HEK293 (cell line): ENCODE measurements at regions not wholly inside any gene's neighbourhood (a gene's known extent, or its start where the extent isn't known, plus 50 kb on each side); places are given as distances from the start of the nearest gene placed in this dataset.

ENCODE experiments used
- CTCF ChIA-PET: fragments of 350-600 bp; formaldehyde crosslinking; extraction: SDS; loops from one replicate; lab custom pipeline; 2021; ENCODE audit warnings: antibody characterized with exemption; lab: Yijun Ruan, JAX
- POLR2A ChIA-PET: fragments of 300-600 bp; formaldehyde crosslinking; extraction: SDS; loops from one replicate; lab custom pipeline; 2020; ENCODE audit warnings: antibody characterized with exemption, inconsistent platforms; lab: Yijun Ruan, JAX
- H3K27ac ChIP-seq: fragments of 200-500 bp; sonication (Bioruptor generic); 2 replicates; pipeline ENCODE4 v1.5.1; 2014; ENCODE audit warnings: low read depth, low read length, control low read depth, inconsistent platforms; ENCODE audit errors: extremely low read depth
- H3K36me3 ChIP-seq, 2 experiments: fragments of 200-500 bp in 1 of 2; sonication (Bioruptor generic) in 1 of 2; 1 replicate in 1 of 2; 2 replicates in 1 of 2; pipeline ENCODE4 v1.5.1; 2014 to 2017; ENCODE audit warnings: inconsistent platforms in 2 of 2, low read length in 2 of 2; ENCODE audit not compliant: control insufficient read depth in 2 of 2, insufficient read depth in 1 of 2
- H3K4me1 ChIP-seq: fragments of 200-500 bp; sonication (Bioruptor generic); 2 replicates; pipeline ENCODE4 v1.5.1; 2014; ENCODE audit warnings: mild to moderate bottlenecking, low read length, inconsistent platforms; ENCODE audit not compliant: control insufficient read depth, insufficient read depth
- H3K4me3 ChIP-seq: 2 replicates; pipeline ENCODE4 v1.5.1; 2011; ENCODE audit warnings: low read depth, mild to moderate bottlenecking, control low read depth, low read length, moderate library complexity
- H3K9me3 ChIP-seq: fragments of 200-500 bp; sonication (Bioruptor generic); 2 replicates; pipeline ENCODE4 v1.5.1; 2014; ENCODE audit warnings: low read depth, low read length, inconsistent platforms; ENCODE audit not compliant: control insufficient read depth, insufficient read depth
- HOXA7 ChIP-seq: sonication (generic); formaldehyde crosslinking; IDR thresholded peaks from 2 replicates; pipeline ENCODE4 v1.8.1; 2022; ENCODE audit warnings: missing genetic modification reagents, borderline replicate concordance
- HOXD13 ChIP-seq: sonication (generic); formaldehyde crosslinking; IDR thresholded peaks from 2 replicates; pipeline ENCODE4 v1.8.0; 2022; ENCODE audit warnings: missing genetic modification reagents, borderline replicate concordance
- MEIS1 ChIP-seq: sonication (generic); formaldehyde crosslinking; IDR thresholded peaks from 2 replicates; pipeline ENCODE4 v1.8.1; 2022; ENCODE audit warnings: missing genetic modification reagents, mild to moderate bottlenecking, borderline replicate concordance
- MYNN ChIP-seq: fragments of 450-650 bp; formaldehyde crosslinking; IDR thresholded peaks from 2 replicates; pipeline ENCODE4 v1.5.1; 2016; ENCODE audit warnings: missing biosample characterization, missing genetic modification characterization, borderline replicate concordance
- MZF1 ChIP-seq: fragments of 450-650 bp; formaldehyde crosslinking; IDR thresholded peaks from 2 replicates; pipeline ENCODE4 v1.5.1; 2017; ENCODE audit warnings: missing biosample characterization, missing genetic modification characterization, borderline replicate concordance
- PATZ1 ChIP-seq: fragments of 450-650 bp; formaldehyde crosslinking; IDR thresholded peaks from 2 replicates; pipeline ENCODE4 v1.5.1; 2016; ENCODE audit warnings: missing biosample characterization, missing genetic modification characterization
- SETDB1 ChIP-seq: IDR thresholded peaks from one replicate; pipeline ENCODE4 v1.6.1; 2017; ENCODE audit warnings: mild to moderate bottlenecking, low read length, moderate library complexity, mixed read lengths; ENCODE audit not compliant: insufficient read length
- ZBTB17 ChIP-seq: fragments of 450-650 bp; formaldehyde crosslinking; IDR thresholded peaks from 2 replicates; pipeline ENCODE4 v1.5.1; 2016; ENCODE audit warnings: missing biosample characterization, missing genetic modification characterization
- ZNF157 ChIP-seq: fragments of 450-650 bp; formaldehyde crosslinking; IDR thresholded peaks from 2 replicates; pipeline ENCODE4 v1.5.1; 2016; ENCODE audit warnings: missing biosample characterization, missing genetic modification characterization
- ZNF169 ChIP-seq: fragments of 450-650 bp; formaldehyde crosslinking; IDR thresholded peaks from 2 replicates; pipeline ENCODE4 v1.5.1; 2016; ENCODE audit warnings: missing biosample characterization, missing genetic modification characterization
- ZNF280D ChIP-seq: fragments of 450-650 bp; formaldehyde crosslinking; IDR thresholded peaks from 2 replicates; pipeline ENCODE4 v1.5.1; 2016; ENCODE audit warnings: missing biosample characterization, missing genetic modification characterization
- ZNF354C ChIP-seq: fragments of 450-650 bp; formaldehyde crosslinking; IDR thresholded peaks from 2 replicates; pipeline ENCODE4 v1.5.1; 2016; ENCODE audit warnings: missing biosample characterization, missing genetic modification characterization, low read depth, borderline replicate concordance
- ZNF362 ChIP-seq: fragments of 450-650 bp; formaldehyde crosslinking; IDR thresholded peaks from 2 replicates; pipeline ENCODE4 v1.5.1; 2016; ENCODE audit warnings: missing biosample characterization, missing genetic modification characterization
- ZNF433 ChIP-seq: fragments of 450-650 bp; formaldehyde crosslinking; IDR thresholded peaks from 2 replicates; pipeline ENCODE4 v1.5.1; 2016; ENCODE audit warnings: missing biosample characterization, missing genetic modification characterization, low read depth
- ZNF514 ChIP-seq: fragments of 450-650 bp; formaldehyde crosslinking; IDR thresholded peaks from 2 replicates; pipeline ENCODE4 v1.5.1; 2016; ENCODE audit warnings: missing biosample characterization, missing genetic modification characterization
- ZNF521 ChIP-seq: fragments of 450-650 bp; formaldehyde crosslinking; IDR thresholded peaks from 2 replicates; pipeline ENCODE4 v1.5.1; 2017; ENCODE audit warnings: missing biosample characterization, mild to moderate bottlenecking, missing genetic modification characterization
- ZNF530 ChIP-seq: fragments of 450-650 bp; formaldehyde crosslinking; IDR thresholded peaks from 2 replicates; pipeline ENCODE4 v1.5.1; 2016; ENCODE audit warnings: low read depth, missing biosample characterization, missing genetic modification characterization
- ZNF560 ChIP-seq: fragments of 450-650 bp; formaldehyde crosslinking; IDR thresholded peaks from 2 replicates; pipeline ENCODE4 v1.5.1; 2017; ENCODE audit warnings: missing biosample characterization, missing genetic modification characterization, borderline replicate concordance
- ZNF571 ChIP-seq: fragments of 450-650 bp; formaldehyde crosslinking; IDR thresholded peaks from 2 replicates; pipeline ENCODE4 v1.5.0; 2017; ENCODE audit warnings: missing biosample characterization, missing genetic modification characterization
- ZNF629 ChIP-seq: fragments of 450-650 bp; formaldehyde crosslinking; IDR thresholded peaks from 2 replicates; pipeline ENCODE4 v1.5.1; 2017; ENCODE audit warnings: missing biosample characterization, missing genetic modification characterization
- ZNF707 ChIP-seq: fragments of 450-650 bp; formaldehyde crosslinking; IDR thresholded peaks from 2 replicates; pipeline ENCODE4 v1.5.1; 2016; ENCODE audit warnings: missing biosample characterization, missing genetic modification characterization
- ZNF776 ChIP-seq: fragments of 450-650 bp; formaldehyde crosslinking; IDR thresholded peaks from 2 replicates; pipeline ENCODE4 v1.5.0; 2017; ENCODE audit warnings: missing biosample characterization, missing genetic modification characterization, borderline replicate concordance
- ZSCAN16 ChIP-seq: fragments of 450-650 bp; formaldehyde crosslinking; IDR thresholded peaks from 2 replicates; pipeline ENCODE4 v1.5.1; 2016; ENCODE audit warnings: missing biosample characterization, missing genetic modification characterization
- ZSCAN23 ChIP-seq: fragments of 450-650 bp; formaldehyde crosslinking; IDR thresholded peaks from 2 replicates; pipeline ENCODE4 v1.5.1; 2016; ENCODE audit warnings: missing biosample characterization, missing genetic modification characterization
- ZSCAN30 ChIP-seq: fragments of 450-650 bp; IDR thresholded peaks from 2 replicates; pipeline ENCODE4 v1.5.1; 2018; ENCODE audit warnings: missing biosample characterization, mild to moderate bottlenecking, missing genetic modification characterization, moderate library complexity

GRCh38 chr2:106274668-106275067, 80.6 kb upstream of the UXS1 start:
- no peaks in the 10 kb centered on the region for H3K36me3 ChIP-seq
- CTCF ChIA-PET: no interaction called here
- no peak overlapping the region for H3K27ac ChIP-seq
- POLR2A ChIA-PET: no interaction called here
- TF ChIP-seq ZNF280D (tag by site-specific recombination) (no peak), ZNF157 (tag by site-specific recombination) (no peak), ZBTB17 (tag by site-specific recombination) (no peak), ZNF514 (tag by site-specific recombination) (no peak), ZNF433 (no peak), ZSCAN30 (tag by site-specific recombination) (no peak), ZSCAN16 (no peak), ZNF560 (no peak), MZF1 (tag by site-specific recombination) (no peak), ZNF629 (tag by site-specific recombination) (no peak), ZNF571 (tag by site-specific recombination) (no peak)
- no peaks in the 10 kb centered on the region for H3K9me3 ChIP-seq
- no peaks in the 10 kb centered on the region for H3K4me1 ChIP-seq
- no peak overlapping the region for H3K4me3 ChIP-seq

GRCh38 chr2:106272216-106272807, 78.2 kb upstream of the UXS1 start:
- Histone ChIP-seq H3K36me3 (no peaks in the 10 kb centered on the region), H3K4me1 (no peaks in the 10 kb centered on the region), H3K27ac (no peak overlapping the region), H3K9me3 (no peaks in the 10 kb centered on the region), H3K4me3 (no peak overlapping the region)
- CTCF ChIA-PET: interaction anchor here (0.6 to 1.1 kb wide), 3 partner anchors 10 to 1455 kb away, joined by 3 to 4 read pairs (median 3); no protein-coding TSS in a partner anchor
- TF ChIP-seq MEIS1 (CRISPR knock-in tag) (no peak), ZSCAN30 (tag by site-specific recombination) (no peak), SETDB1 (peak; percentile 13), MYNN (tag by site-specific recombination) (no peak), ZSCAN23 (tag by site-specific recombination) (no peak), ZNF530 (tag by site-specific recombination) (no peak)
- POLR2A ChIA-PET: no interaction called here

GRCh38 chr2:106270471-106270891, 76.4 kb upstream of the UXS1 start:
- no peaks in the 10 kb centered on the region for H3K4me1 ChIP-seq
- ChIA-PET POLR2A (no interaction called here), CTCF (interaction anchor here (0.7 to 1.4 kb wide), 3 partner anchors 9 to 273 kb away, joined by 3 read pairs; no protein-coding TSS in a partner anchor)
- H3K27ac ChIP-seq: no peak overlapping the region
- H3K4me3 ChIP-seq: no peak overlapping the region
- no peaks in the 10 kb centered on the region for H3K36me3 ChIP-seq
- H3K9me3 ChIP-seq: no peaks in the 10 kb centered on the region
- no peak for TF ChIP-seq ZNF514 (tag by site-specific recombination)
- TF ChIP-seq ZNF362 (tag by site-specific recombination): no peak
- TF ChIP-seq ZBTB17 (tag by site-specific recombination): no peak
- TF ChIP-seq ZNF169 (tag by site-specific recombination): no peak
- TF ChIP-seq HOXD13 (CRISPR knock-in tag): no peak
- no peak for TF ChIP-seq HOXA7
- no peak for TF ChIP-seq ZNF629 (tag by site-specific recombination)
- TF ChIP-seq ZNF707 (tag by site-specific recombination): no peak
- no peak for TF ChIP-seq ZNF521 (tag by site-specific recombination)
- TF ChIP-seq PATZ1: no peak
- TF ChIP-seq ZNF776 (tag by site-specific recombination): no peak
- no peak for TF ChIP-seq ZNF354C (tag by site-specific recombination)
